GM12892 (cell line): ENCODE measurements at regions not wholly inside any gene's neighbourhood (a gene's known extent, or its start where the extent isn't known, plus 50 kb on each side); places are given as distances from the start of the nearest gene placed in this dataset.
"Not testable (repeated sequence)": the region's sequence is repeated elsewhere in the genome, so short reads cannot be mapped to it uniquely, and the experiment has no call there.

Source experiments
- DNase-seq: peaks from one replicate; pipeline ENCODE4 v3.0.0; 2011; ENCODE audit not compliant: insufficient read length
- FAIRE-seq: peaks from 2 replicates; lab custom pipeline; 2011; peaks lifted over from hg19 to GRCh38; lab: Jason Lieb, UNC
- POLR2A ChIP-seq: IDR thresholded peaks from 2 replicates; pipeline ENCODE4 v1.6.1; 2011; ENCODE audit warnings: low read depth, low read length, control low read depth
- POLR2AphosphoS5 ChIP-seq: IDR thresholded peaks from 2 replicates; pipeline ENCODE4 v1.6.1; 2011; ENCODE audit warnings: low read depth, low read length, control low read depth
- TAF1 ChIP-seq: IDR thresholded peaks from 2 replicates; pipeline ENCODE4 v1.6.1; 2011; ENCODE audit warnings: low read depth, mild to moderate bottlenecking, control low read depth, low read length, borderline replicate concordance

GRCh38 chr1:8161546-8162105, 135.5 kb upstream of the ERRFI1 start:
- DNase-seq, result no peak

GRCh38 chr1:8159470-8160024, 133.4 kb upstream of the ERRFI1 start:
- no peak for DNase-seq
- TF ChIP-seq POLR2A, result no peak
- TF ChIP-seq TAF1, result no peak
- TF ChIP-seq POLR2AphosphoS5, result no peak
- FAIRE-seq, result no peak

More at GRCh38 chr1:8161546-8162105, 135.5 kb upstream of the ERRFI1 start:
- TF ChIP-seq POLR2AphosphoS5 (no peak), POLR2A (no peak), TAF1 (no peak)
- FAIRE-seq, result no peak

- no peak for TF ChIP-seq TAF1
- no peak for TF ChIP-seq POLR2AphosphoS5
- TF ChIP-seq POLR2A, result no peak
- no peak for DNase-seq
- peak; percentile 62 for FAIRE-seq
Measured at GRCh38 chr1:8158995-8159394, 132.9 kb upstream of the ERRFI1 start.

- DNase-seq (no peak), FAIRE-seq (no peak)
- TF ChIP-seq TAF1 (no peak), POLR2AphosphoS5 (no peak), POLR2A (no peak)
Measured at GRCh38 chr1:8157765-8158164, 131.7 kb upstream of the ERRFI1 start.

GRCh38 chr1:8155528-8156186, 129.5 kb upstream of the ERRFI1 start:
- no peak for FAIRE-seq
- TF ChIP-seq POLR2A (no peak), POLR2AphosphoS5 (no peak), TAF1 (no peak)
- DNase-seq, result no peak

- TF ChIP-seq POLR2AphosphoS5, result no peak
- no peak for TF ChIP-seq TAF1
- TF ChIP-seq POLR2A, result no peak
- DNase-seq (no peak), FAIRE-seq (no peak)
Measured at GRCh38 chr1:8154621-8155052, 128.5 kb upstream of the ERRFI1 start.

GRCh38 chr1:8153961-8154360, 127.9 kb upstream of the ERRFI1 start:
- TF ChIP-seq TAF1 (no peak), POLR2A (no peak), POLR2AphosphoS5 (no peak)
- FAIRE-seq (no peak), DNase-seq (no peak)

GRCh38 chr1:8152731-8153702, 126.9 kb upstream of the ERRFI1 start:
- TF ChIP-seq POLR2A, result no peak
- TF ChIP-seq POLR2AphosphoS5, result no peak
- TF ChIP-seq TAF1, result no peak
- no peak for DNase-seq
- FAIRE-seq, result no peak

- DNase-seq, result no peak
- no peak for TF ChIP-seq POLR2A
- TF ChIP-seq TAF1, result no peak
- TF ChIP-seq POLR2AphosphoS5, result no peak
- FAIRE-seq, result no peak
Measured at GRCh38 chr1:8151647-8152046, 125.5 kb upstream of the ERRFI1 start.

- DNase-seq, FAIRE-seq: not testable (repeated sequence)
Measured at GRCh38 chr1:8149756-8150155, 123.6 kb upstream of the ERRFI1 start.

GRCh38 chr1:8147956-8148355, 121.8 kb upstream of the ERRFI1 start:
- TF ChIP-seq TAF1 (no peak), POLR2AphosphoS5 (no peak), POLR2A (no peak)
- FAIRE-seq, result no peak

More at GRCh38 chr1:8147956-8148355, 121.8 kb upstream of the ERRFI1 start:
- DNase-seq, result no peak
